GM18858 (cell line): ENCODE measurements at regions not wholly inside any gene's neighbourhood (a gene's known extent, or its start where the extent isn't known, plus 50 kb on each side); places are given as distances from the start of the nearest gene placed in this dataset.

ENCODE experiments used
- ATAC-seq: cut with Tn5 transposase; IDR thresholded peaks from one replicate; pipeline ENCODE4 v1.9.1; 2021; ENCODE audit not compliant: unreplicated experiment

- ATAC-seq, result no peak
Measured at GRCh38 chr14:34247605-34248004, 214.4 kb downstream of the SPTSSA start.

- ATAC-seq, result no peak
Measured at GRCh38 chr14:34246206-34246605, 215.8 kb downstream of the SPTSSA start.

DNA sequence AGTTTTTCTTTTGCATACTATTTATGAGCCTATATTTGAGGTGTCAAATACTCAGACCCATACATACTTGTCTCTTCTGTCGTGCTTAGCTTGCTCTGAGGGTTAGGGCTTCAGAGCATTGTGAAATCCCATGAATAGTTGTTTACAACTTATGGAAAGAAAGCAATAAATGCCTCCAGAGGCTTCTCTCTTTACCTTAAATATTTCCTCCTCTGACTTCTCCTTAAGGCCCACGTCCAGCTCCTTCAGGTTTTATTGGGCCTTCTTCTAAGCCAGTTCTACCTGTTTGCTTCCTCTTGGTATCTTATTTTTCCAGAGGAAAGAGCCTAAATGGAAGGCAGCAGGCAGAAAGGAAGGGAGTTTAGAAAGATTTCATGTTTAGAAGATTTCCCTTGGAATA lies 218.6 kb downstream of the SPTSSA start:
- ATAC-seq, result no peak

DNA sequence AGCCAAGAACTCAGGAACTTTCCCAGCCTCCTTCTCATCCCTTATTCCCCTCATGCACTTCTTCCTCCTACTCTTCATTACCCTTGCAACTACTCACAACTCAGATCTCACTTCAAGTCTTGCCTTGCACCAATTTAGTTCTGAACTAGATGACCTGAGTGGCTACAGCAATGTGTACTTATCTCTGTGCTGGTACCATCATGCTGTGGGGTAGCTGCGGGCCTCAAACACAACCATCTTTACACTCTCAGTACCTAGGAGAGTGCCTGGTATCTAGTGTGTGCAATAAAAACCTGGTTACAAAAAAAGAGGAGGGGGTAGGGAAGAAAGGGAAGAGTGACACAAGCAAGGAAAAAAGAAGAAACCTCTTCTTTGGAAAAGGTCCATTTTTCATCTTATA lies 219.0 kb downstream of the SPTSSA start:
- no peak for ATAC-seq

DNA sequence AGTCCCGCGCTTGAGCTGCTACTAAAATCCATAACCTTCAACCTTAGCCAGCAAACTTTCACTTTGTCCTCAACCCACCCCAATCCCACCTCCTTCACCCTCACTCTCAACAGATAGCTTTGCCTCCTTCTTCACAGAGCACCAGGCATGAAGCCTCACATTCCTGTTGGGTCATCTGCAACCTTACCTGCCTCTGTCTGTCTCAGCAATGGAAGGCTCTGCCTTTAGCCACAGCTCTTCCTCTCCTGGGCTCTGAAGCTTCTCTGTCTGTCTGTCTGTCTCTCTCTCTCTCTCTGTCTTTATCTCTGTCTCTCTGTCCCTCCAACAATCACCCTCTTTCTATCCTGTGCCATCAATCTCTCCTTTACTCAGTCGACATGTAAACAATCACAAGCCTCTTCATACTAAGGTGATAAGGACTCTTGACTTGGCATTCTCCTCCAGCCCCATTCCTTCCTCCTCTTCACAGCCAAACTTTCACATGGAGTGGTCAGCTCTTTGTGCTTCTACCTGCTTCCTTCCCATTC lies 220.8 kb downstream of the SPTSSA start:
- ATAC-seq, result no peak

DNA sequence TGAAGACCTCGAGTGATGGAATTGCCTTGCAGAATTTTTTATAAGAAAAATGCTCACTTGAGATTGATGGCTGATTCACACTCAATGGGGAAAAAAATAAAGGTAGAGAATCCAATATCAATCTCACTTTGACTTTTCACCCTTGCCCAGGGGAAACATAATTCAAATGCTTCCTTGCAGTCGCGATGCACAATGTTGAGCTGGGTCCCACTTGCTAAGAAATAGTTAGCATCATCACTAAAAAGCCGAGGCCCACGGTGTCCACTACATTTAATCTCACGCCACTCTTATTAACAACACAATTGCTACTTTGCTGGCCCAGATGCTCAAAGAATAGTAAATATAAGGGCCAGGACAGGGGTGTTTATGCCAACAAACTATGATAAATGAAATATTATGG lies 223.4 kb downstream of the SPTSSA start:
- no peak for ATAC-seq

DNA sequence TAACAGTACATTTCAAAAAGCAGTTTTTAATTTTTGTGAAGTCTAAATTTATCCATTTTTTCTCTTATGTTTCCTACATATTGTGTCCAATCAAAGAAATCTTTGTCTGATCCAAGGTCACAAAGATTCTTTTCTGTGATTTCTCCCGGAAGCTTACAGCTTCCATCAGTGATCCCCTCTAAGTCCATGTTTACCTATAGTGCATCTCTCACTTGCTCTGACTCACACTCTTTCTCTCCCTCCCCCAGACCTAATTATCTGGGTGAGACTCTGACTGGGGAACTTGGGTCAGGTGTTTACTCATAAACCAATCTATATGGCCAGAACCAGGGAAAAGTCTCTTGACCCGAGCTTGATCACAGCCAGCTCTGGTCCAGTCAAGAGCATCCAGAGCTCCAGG lies 224.4 kb downstream of the SPTSSA start:
- ATAC-seq, result no peak

- no peak for ATAC-seq
Measured at GRCh38 chr14:34237081-34237480, 225.0 kb downstream of the SPTSSA start.

DNA sequence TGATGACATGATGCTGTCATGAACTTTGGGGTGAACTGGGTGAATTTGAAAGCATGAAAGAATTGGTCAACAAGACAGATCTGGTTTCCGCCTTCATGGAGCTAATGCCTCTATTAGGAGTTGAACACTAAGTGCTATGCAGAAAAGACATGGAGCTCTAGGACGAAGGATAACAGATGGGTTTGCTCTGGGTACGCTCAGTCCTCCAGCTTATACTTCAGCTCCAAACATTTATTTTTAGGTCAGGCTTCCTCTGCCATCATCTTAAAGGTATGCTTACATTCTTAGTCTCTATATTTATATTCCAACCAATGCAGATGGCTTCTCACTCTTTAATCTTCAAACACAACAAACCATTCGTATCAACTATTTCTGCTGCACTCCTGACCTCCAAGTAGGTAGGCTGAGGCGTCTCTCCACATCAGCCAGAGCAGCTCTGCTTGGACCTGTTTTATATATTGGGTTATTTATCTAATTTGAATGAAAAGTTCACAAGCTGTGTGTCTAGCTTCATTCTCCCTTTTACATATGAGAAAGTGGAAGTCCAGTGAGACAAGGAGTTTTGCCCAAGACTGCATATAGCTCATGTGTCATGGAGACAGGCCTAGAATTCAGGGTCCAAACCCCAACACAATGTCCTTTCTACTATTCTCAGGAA lies 226.3 kb downstream of the SPTSSA start:
- no peak for ATAC-seq

DNA sequence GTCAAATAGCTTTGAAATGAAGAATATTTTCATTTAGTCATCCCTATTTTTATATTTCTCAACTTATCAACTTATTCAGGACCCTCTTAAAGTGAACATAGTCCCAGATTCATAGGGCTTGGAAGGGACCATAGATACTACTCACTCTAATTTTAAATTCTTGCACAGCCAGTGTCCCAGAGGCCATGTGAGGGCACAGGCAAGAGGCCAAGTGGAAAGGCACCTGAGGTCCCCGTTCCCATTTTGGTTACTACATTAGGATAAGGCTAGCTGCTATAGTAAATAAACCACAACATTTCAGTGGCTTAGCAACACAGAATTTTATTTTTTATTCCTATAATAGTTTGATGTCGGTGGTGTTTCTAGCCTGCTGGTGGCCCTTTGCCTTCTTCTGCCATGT lies 227.8 kb downstream of the SPTSSA start:
- no peak for ATAC-seq

DNA sequence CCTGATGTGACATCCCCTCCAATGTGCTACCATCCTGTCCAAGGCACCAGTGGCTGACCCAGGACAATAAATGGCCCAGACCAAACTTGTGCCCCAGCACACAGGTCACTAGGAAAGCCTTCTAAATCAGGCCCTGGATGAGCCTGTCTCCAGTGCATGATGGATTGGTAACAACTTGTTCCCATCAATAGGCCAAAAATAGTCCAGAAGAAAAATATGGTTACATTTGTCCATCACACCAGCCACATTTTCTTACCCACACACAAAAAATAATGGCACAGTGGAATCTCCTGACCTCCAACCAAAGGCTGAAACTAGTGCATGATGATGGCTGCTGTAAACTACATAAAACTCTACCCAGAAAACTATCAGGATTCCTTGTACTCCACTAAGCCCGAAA lies 228.4 kb downstream of the SPTSSA start:
- ATAC-seq, result no peak

- ATAC-seq, result no peak
Measured at GRCh38 chr14:34232790-34233189, 229.2 kb downstream of the SPTSSA start.

GRCh38 chr14:34231626-34232025 lies 230.4 kb downstream of the SPTSSA start:
- ATAC-seq, result no peak

- no peak for ATAC-seq
Measured at GRCh38 chr14:34229140-34229539, 232.9 kb downstream of the SPTSSA start.

- ATAC-seq, result no peak
Measured at GRCh38 chr14:34228650-34228976, 233.4 kb downstream of the SPTSSA start.

DNA sequence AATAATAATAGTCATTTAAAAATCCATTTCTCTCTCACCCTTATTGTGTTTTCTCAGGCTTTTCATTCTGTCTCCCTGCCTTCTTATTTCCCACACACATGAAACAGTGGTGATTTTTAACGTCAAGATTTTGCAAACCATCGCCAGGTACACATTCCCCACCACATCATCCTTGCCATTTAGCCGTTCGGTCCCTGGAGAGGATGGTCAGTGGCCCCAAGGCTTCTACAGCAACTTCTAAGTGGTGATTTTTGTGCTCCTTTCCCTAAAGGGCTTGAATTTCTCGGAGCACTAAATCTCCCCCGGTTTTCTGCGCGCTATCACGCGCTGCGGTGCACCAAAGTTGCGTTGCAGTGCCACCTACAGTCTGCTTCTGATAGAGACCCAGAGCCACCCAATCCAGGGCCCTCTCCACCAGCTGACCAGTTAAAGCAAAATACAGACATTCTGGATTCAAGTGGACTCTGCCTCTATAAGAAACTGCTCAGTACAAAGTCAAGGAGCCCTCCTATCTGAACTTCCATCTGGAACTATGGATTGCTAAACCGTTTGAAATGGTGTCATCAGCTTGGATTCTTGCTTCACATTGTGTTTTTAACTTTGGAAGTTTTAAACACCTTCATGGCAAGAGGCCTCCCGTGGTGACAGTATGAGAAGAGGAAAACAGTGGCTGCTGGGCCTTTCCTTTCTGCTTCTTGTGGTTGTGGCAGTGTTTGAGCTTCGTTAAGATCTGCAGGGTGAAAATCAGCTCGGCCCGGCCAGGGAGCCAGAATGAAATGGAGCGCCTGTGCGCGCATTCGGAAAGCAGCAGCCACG lies 234.0 kb downstream of the SPTSSA start:
- ATAC-seq, result peak; percentile 82

DNA sequence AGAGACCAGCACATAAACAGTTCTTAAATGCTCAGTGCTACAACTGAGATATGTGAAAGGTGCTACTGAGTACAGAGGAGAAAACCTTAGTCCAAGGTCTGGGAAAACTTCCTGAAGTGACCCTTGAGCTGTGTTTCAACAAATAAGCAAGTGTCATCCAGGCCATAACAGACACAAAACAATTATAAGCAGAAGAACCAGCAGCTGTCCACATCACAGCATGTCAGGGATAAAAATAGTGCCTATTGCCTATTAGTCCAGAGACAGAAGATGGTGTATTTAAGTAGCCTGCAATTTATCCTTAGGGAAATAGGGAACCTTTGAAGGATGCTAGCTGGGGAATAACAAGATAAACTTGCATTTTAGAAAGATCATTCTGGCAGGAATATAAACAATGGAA lies 237.8 kb downstream of the SPTSSA start:
- ATAC-seq, result no peak

- ATAC-seq, result no peak
Measured at GRCh38 chr14:34223373-34224148, 238.5 kb downstream of the SPTSSA start.

DNA sequence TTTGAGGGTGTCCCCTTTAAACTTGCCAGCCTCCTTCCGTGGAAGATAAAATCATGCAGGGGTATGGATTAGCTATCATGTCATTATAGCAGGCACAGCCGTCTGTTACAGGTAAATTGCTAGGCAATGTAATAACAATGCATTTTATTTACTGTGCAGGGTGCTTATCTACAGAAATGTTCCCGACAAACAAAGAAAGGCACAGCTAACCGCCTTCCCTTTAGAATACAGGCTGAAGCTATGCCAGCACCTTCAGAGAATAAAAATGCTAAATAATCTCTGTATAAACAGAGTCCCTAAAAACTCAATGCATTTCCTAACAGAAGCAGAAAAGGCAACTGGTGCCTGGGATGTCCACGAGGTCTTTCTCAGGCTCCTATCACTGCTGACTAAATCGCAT lies 239.2 kb downstream of the SPTSSA start:
- no peak for ATAC-seq

- ATAC-seq, result no peak
Measured at GRCh38 chr14:34222122-34222521, 239.9 kb downstream of the SPTSSA start.

DNA sequence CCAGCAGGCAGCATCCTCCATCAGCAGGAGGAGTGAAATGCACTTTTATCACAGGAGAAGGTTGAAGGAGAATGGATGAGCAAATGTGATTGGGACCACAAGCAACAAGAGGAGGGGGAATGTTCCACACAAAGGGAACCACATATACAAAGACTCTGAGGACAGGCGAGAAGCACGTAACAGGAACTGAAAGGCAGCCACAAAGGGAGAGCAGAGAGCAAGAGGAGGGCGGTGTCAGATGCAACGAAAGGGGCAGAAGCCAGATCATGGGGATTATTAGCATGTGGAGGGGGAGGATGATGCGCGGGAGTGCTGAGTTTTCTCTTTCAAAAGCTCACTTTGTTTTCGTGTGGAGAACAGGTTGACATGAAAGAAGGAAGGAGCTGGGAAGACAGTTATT lies 241.1 kb downstream of the SPTSSA start:
- peak; percentile 84 for ATAC-seq

- no peak for ATAC-seq
Measured at GRCh38 chr14:34220378-34220706, 241.7 kb downstream of the SPTSSA start.
